Kidney (tissue), 13 donors: ENCODE measurements at regions not wholly inside any gene's neighbourhood (a gene's known extent, or its start where the extent isn't known, plus 50 kb on each side); places are given as distances from the start of the nearest gene placed in this dataset.
"Not testable (repeated sequence)": the region's sequence is repeated elsewhere in the genome, so short reads cannot be mapped to it uniquely, and the experiment has no call there.

ENCODE experiments used
- DNase-seq, 5 donors: peaks; one replicate each; pipeline ENCODE4 v3.0.0-alpha.2; 2013 to 2020
- FAIRE-seq: peaks from 2 replicates; lab custom pipeline; 2012; peaks lifted over from hg19 to GRCh38; lab: Jason Lieb, UNC
- H3K27ac ChIP-seq, 2 donors: one replicate each; pipeline ENCODE4 v1.7.0; 2013; ENCODE audit warnings: low read depth in 2 of 2, low read length in 2 of 2, inconsistent platforms in 1 of 2
- H3K27me3 ChIP-seq: one replicate; pipeline ENCODE4 v1.7.1; 2013; ENCODE audit warnings: low read length, inconsistent platforms; ENCODE audit not compliant: control insufficient read depth, insufficient read depth
- H3K36me3 ChIP-seq, 3 donors: one replicate each; pipeline versions ENCODE4 v1.7.0 to v1.7.1; 2013; ENCODE audit warnings: low read length in 3 of 3, control low read depth in 1 of 3, inconsistent platforms in 1 of 3; ENCODE audit not compliant: insufficient read depth in 3 of 3, control insufficient read depth in 2 of 3
- H3K4me1 ChIP-seq, 3 donors: one replicate each; pipeline versions ENCODE4 v1.7.0 to v1.7.1; 2013; ENCODE audit warnings: low read length in 3 of 3, inconsistent platforms in 1 of 3, low read depth in 1 of 3; ENCODE audit not compliant: control insufficient read depth in 2 of 3, insufficient read depth in 2 of 3
- H3K4me3 ChIP-seq, 3 donors: one replicate each; pipeline versions ENCODE4 v1.7.0 to v1.8.1; 2013; ENCODE audit warnings: low read length in 3 of 3, control low read depth in 1 of 3, inconsistent platforms in 1 of 3
- H3K9ac ChIP-seq, 3 donors: one replicate each; pipeline versions ENCODE4 v1.7.0 to v1.7.1; 2013; ENCODE audit warnings: low read length in 3 of 3, control low read depth in 1 of 3, inconsistent platforms in 1 of 3
- H3K9me3 ChIP-seq, 3 donors: one replicate each; pipeline versions ENCODE4 v1.7.0 to v1.7.1; 2013; ENCODE audit warnings: low read length in 3 of 3, control low read depth in 1 of 3, inconsistent platforms in 1 of 3; ENCODE audit not compliant: control insufficient read depth in 2 of 3, insufficient read depth in 1 of 3
- intact Hi-C: fragments of 100-400 bp; cut with DNase I; formaldehyde crosslinking; loops from one replicate; pipeline ENCODE4 v1.11.1; 2022
- TF ChIP-seq, protein P1 (sequence below): IDR thresholded peaks from 3 replicates; pipeline ENCODE4 v1.5.1; 2012; ENCODE audit warnings: mild to moderate bottlenecking, moderate library complexity, borderline replicate concordance; ENCODE audit not compliant: insufficient read depth; ENCODE audit errors: extremely low read depth
- donor health status: control.
- donor health status: control.
- donor health status: control.
- donor health status: control.
- donor health status: control.
- donor health status: DM: yes; HTN: yes; CAD: no.
- donor health status: Normal renal cell carcinoma (clear cell type).

DNA sequence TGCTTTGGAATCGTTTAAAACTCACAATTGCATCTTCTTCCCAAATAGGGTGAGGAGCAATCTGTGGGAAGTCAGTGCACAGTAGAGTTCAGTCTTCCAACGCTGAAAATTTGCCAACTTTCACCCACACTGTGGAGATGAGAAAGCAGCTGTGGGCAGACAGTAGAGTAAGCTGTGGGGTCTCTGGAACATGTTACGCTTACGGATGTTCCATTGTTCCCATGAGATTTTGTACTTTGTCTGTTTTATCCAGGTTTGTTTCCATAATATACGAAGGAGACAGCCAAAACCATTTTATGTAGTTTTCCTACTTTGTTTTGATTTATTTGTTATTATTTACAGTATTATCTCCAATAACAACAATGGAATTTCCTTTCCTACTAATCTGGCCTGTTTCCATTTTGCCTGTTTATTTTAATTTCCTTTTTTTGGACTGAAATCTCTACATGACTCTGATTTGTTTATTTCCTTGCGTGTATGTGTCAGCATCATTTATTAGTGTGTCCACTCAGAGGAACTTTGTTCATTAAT, 65.1 kb upstream of the RGL1 start:
- Histone ChIP-seq H3K27ac (no peak overlapping the region), H3K36me3 (no peaks in the 10 kb centered on the region), H3K27me3 (no peaks in the 10 kb centered on the region), H3K4me1 (peaks cover 0 to 3% (median 2%) of the 10 kb centered on the region in 3 donors), H3K4me3 (no peak overlapping the region), H3K9ac (no peak overlapping the region), H3K9me3 (no peaks in the 10 kb centered on the region)
- TF ChIP-seq, protein P1, sequence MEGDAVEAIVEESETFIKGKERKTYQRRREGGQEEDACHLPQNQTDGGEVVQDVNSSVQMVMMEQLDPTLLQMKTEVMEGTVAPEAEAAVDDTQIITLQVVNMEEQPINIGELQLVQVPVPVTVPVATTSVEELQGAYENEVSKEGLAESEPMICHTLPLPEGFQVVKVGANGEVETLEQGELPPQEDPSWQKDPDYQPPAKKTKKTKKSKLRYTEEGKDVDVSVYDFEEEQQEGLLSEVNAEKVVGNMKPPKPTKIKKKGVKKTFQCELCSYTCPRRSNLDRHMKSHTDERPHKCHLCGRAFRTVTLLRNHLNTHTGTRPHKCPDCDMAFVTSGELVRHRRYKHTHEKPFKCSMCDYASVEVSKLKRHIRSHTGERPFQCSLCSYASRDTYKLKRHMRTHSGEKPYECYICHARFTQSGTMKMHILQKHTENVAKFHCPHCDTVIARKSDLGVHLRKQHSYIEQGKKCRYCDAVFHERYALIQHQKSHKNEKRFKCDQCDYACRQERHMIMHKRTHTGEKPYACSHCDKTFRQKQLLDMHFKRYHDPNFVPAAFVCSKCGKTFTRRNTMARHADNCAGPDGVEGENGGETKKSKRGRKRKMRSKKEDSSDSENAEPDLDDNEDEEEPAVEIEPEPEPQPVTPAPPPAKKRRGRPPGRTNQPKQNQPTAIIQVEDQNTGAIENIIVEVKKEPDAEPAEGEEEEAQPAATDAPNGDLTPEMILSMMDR = no peak
- intact Hi-C loops = no loop called here
- DNase-seq (peak in 2 of 5 donors; percentile 63 to 82), FAIRE-seq (peak; percentile 15)

DNA sequence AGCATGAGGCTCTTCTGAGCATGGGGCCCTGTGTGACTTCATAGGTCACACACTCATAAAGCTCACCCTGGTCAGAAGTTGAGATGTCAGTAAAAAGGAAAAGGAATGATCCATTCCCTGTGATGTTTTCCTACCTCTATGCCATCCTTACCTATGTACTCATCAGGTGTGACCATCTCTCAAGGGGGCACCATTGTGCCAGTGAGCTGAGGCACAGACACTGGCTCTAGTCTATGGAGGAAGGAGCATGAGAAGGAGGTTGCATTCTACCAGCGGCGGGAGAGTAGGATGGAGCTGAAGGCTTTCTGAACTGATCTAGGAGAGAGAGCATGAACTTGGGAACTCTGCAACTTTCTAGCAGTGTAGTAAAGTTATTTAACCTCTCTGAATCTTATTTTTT, 65.8 kb upstream of the RGL1 start:
- Histone ChIP-seq H3K4me3 (no peak overlapping the region), H3K27me3 (no peaks in the 10 kb centered on the region), H3K9ac (no peak overlapping the region), H3K27ac (no peak overlapping the region), H3K4me1 (peaks cover 2 to 5% (median 3%) of the 10 kb centered on the region in 3 donors), H3K36me3 (no peaks in the 10 kb centered on the region), H3K9me3 (no peaks in the 10 kb centered on the region)
- TF ChIP-seq, protein P1 = no peak
- DNase-seq (peak in 1 of 5 donors; percentile 8), FAIRE-seq (no peak)
- intact Hi-C loops = no loop called here

- H3K4me3 ChIP-seq, H3K9me3 ChIP-seq, H3K36me3 ChIP-seq, H3K4me1 ChIP-seq, H3K27ac ChIP-seq, H3K9ac ChIP-seq, intact Hi-C loops, DNase-seq, H3K27me3 ChIP-seq, FAIRE-seq: not testable (repeated sequence)
Observed at GRCh38 chr1:183737916-183738315, 67.0 kb upstream of the RGL1 start.

GRCh38 chr1:183736343-183736742, 68.6 kb upstream of the RGL1 start:
- no peak for FAIRE-seq
- no peak overlapping the region for H3K27ac ChIP-seq
- no peak overlapping the region for H3K4me3 ChIP-seq
- intact Hi-C loops = no loop called here
- H3K4me1 ChIP-seq = peaks cover 3 to 7% (median 5%) of the 10 kb centered on the region in 3 donors
- H3K27me3 ChIP-seq = no peaks in the 10 kb centered on the region
- no peaks in the 10 kb centered on the region for H3K36me3 ChIP-seq
- H3K9ac ChIP-seq = no peak overlapping the region
- no peaks in the 10 kb centered on the region for H3K9me3 ChIP-seq
- DNase-seq = no peak
- TF ChIP-seq, protein P1 = no peak
